ENCODE measurements at regions not wholly inside any gene's neighbourhood (a gene's known extent, or its start where the extent isn't known, plus 50 kb on each side); places are given as distances from the start of the nearest gene placed in this dataset.

DNA sequence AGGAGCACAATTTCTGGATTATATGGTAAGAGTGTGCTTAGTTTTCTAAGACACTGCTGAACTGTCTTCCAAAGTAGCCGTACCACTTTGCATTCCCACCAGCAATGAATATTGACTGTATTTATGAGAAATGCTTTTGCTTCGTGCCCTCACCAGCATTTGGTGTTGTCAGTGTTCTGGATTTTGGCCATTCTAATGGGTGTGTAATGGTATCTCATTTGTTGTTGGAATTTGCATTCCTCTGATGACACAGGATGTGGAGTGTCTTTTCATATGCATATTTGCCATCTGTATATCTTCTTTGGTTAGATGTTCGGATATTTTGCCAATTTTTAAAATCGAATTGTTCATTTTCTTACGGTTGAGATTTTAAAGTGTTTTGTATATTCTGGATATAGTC, 558.5 kb upstream of the FZD8 start:
- H3K9ac ChIP-seq: no peak overlapping the region
- no peaks in the 10 kb centered on the region for H3K4me1 ChIP-seq (ENCODE audit: low read depth, poor library complexity, severe bottlenecking)
- H3K36me3 ChIP-seq (ENCODE audit: insufficient read depth): no peaks in the 10 kb centered on the region
- no peaks in the 10 kb centered on the region for H4K20me1 ChIP-seq (ENCODE audit: insufficient read depth)
- no peaks in the 10 kb centered on the region for H3K27me3 ChIP-seq (ENCODE audit: insufficient read depth, low read depth)
- TF ChIP-seq, protein P1, sequence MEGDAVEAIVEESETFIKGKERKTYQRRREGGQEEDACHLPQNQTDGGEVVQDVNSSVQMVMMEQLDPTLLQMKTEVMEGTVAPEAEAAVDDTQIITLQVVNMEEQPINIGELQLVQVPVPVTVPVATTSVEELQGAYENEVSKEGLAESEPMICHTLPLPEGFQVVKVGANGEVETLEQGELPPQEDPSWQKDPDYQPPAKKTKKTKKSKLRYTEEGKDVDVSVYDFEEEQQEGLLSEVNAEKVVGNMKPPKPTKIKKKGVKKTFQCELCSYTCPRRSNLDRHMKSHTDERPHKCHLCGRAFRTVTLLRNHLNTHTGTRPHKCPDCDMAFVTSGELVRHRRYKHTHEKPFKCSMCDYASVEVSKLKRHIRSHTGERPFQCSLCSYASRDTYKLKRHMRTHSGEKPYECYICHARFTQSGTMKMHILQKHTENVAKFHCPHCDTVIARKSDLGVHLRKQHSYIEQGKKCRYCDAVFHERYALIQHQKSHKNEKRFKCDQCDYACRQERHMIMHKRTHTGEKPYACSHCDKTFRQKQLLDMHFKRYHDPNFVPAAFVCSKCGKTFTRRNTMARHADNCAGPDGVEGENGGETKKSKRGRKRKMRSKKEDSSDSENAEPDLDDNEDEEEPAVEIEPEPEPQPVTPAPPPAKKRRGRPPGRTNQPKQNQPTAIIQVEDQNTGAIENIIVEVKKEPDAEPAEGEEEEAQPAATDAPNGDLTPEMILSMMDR (conservative IDR thresholded peaks at IDR 0.05; ENCODE audit: low read depth, low read length): no peak
- no peaks in the 10 kb centered on the region for H3K79me2 ChIP-seq (ENCODE audit: insufficient read depth, low read depth)
- no peak overlapping the region for H3K27ac ChIP-seq
- no peak overlapping the region for H3K4me3 ChIP-seq (IDR thresholded peaks at IDR 0.05; ENCODE audit: insufficient read depth, low read depth, low read length)
- H3K4me2 ChIP-seq: no peak overlapping the region
- no peak overlapping the region for H2AFZ ChIP-seq (ENCODE audit: low read depth)

DNA sequence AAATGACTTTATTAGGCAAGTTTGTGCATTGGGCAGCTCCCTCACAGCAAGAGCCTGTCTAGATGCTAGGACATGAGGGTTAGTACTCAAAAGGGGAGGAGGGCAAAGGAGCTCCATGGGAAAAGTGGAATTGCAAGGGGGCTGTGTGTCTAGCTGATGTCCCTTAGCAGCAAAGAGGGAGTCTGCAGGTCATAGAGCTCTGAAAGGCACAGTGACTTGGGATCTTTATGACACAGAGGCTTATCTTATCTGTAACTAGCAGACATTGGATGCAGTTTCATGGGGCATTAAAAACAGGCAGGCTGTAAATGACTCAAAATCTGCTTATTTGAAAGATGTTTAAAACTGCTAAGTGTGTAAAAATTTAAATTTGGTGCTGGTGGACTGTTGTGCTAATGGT, 556.2 kb upstream of the FZD8 start:
- H3K27me3 ChIP-seq (ENCODE audit: insufficient read depth, low read depth): no peaks in the 10 kb centered on the region
- no peak overlapping the region for H3K9ac ChIP-seq
- no peak overlapping the region for H2AFZ ChIP-seq (ENCODE audit: low read depth)
- no peaks in the 10 kb centered on the region for H3K4me1 ChIP-seq (ENCODE audit: low read depth, poor library complexity, severe bottlenecking)
- no peaks in the 10 kb centered on the region for H3K36me3 ChIP-seq (ENCODE audit: insufficient read depth)
- H4K20me1 ChIP-seq (ENCODE audit: insufficient read depth): no peaks in the 10 kb centered on the region
- H3K27ac ChIP-seq: no peak overlapping the region
- H3K4me3 ChIP-seq (IDR thresholded peaks at IDR 0.05; ENCODE audit: insufficient read depth, low read depth, low read length): no peak overlapping the region
- H3K79me2 ChIP-seq (ENCODE audit: insufficient read depth, low read depth): no peaks in the 10 kb centered on the region
- TF ChIP-seq, protein P1 (conservative IDR thresholded peaks at IDR 0.05; ENCODE audit: low read depth, low read length): no peak
- no peak overlapping the region for H3K4me2 ChIP-seq

DNA sequence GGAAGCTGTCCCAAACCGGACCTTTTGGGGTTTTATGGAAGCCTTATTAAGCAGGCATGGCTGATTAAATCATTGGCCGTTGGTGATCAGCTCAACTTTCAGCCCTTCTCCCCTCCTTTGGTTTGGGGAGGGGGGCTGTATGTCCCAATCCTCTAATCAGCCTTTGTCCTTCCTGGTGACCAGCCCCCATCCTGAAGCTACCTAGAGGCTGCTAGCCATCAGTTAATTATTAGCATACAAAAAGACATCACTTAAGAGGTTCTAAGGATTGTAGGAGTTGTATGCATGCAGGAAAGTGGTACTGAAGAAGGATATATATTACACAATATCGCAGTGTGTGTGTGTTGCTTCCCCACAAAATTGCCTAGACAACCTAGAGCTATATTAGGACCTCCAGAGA, 553.3 kb upstream of the FZD8 start:
- H3K9ac ChIP-seq: no peak overlapping the region
- no peaks in the 10 kb centered on the region for H3K4me1 ChIP-seq (ENCODE audit: low read depth, poor library complexity, severe bottlenecking)
- H3K4me2 ChIP-seq: no peak overlapping the region
- H3K79me2 ChIP-seq (ENCODE audit: insufficient read depth, low read depth): no peaks in the 10 kb centered on the region
- H3K4me3 ChIP-seq (IDR thresholded peaks at IDR 0.05; ENCODE audit: insufficient read depth, low read depth, low read length): no peak overlapping the region
- no peaks in the 10 kb centered on the region for H4K20me1 ChIP-seq (ENCODE audit: insufficient read depth)
- TF ChIP-seq, protein P1 (conservative IDR thresholded peaks at IDR 0.05; ENCODE audit: low read depth, low read length): no peak
- no peaks in the 10 kb centered on the region for H3K36me3 ChIP-seq (ENCODE audit: insufficient read depth)
- H2AFZ ChIP-seq (ENCODE audit: low read depth): no peak overlapping the region
- no peak overlapping the region for H3K27ac ChIP-seq
- no peaks in the 10 kb centered on the region for H3K27me3 ChIP-seq (ENCODE audit: insufficient read depth, low read depth)

DNA sequence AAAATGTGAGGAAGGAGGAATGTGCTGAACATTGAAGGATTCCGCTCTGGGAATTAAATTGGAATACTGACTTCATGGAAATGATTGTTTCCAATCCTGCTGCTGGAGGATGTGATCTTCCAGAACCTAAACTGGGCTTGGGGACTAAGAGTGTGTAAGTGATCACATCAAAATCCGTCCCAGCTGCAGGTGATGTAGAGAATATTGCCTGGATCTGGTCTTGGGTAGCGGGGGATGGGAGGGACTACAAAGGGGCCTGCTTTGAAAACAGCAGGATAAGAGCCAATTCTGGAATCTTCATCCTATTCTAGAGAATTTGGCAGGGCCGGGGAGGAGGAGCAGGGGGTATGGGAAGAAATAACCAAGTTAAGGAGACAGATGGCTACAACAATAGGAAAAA, 552.2 kb upstream of the FZD8 start:
- Histone ChIP-seq H3K27ac (no peak overlapping the region), H2AFZ (ENCODE audit: low read depth) (no peak overlapping the region), H3K79me2 (ENCODE audit: insufficient read depth, low read depth) (no peaks in the 10 kb centered on the region), H3K36me3 (ENCODE audit: insufficient read depth) (no peaks in the 10 kb centered on the region), H4K20me1 (ENCODE audit: insufficient read depth) (no peaks in the 10 kb centered on the region), H3K9ac (no peak overlapping the region), H3K4me3 (IDR thresholded peaks at IDR 0.05; ENCODE audit: insufficient read depth, low read depth, low read length) (no peak overlapping the region), H3K27me3 (ENCODE audit: insufficient read depth, low read depth) (no peaks in the 10 kb centered on the region), H3K4me1 (ENCODE audit: low read depth, poor library complexity, severe bottlenecking) (no peaks in the 10 kb centered on the region), H3K4me2 (no peak overlapping the region)
- TF ChIP-seq, protein P1 (conservative IDR thresholded peaks at IDR 0.05; ENCODE audit: low read depth, low read length): no peak

DNA sequence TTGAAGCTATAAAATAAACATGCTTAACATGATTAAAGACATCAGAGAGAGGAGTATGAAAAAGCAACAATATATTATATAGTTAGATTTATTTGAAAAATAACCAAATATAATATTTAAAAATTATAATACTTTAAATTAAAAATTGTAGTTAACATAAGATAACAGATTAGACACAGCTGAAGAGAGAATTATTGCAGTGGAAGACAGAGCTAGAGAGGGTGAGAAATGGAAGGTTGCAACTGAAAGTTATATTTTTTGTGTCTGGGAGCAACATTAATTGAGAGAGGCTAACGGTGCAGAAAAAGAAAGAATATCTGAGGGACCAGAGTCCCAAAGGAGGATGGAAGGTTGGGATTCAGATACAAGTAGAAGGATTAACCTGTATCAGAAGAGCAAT, 548.9 kb upstream of the FZD8 start:
- no peak overlapping the region for H3K4me3 ChIP-seq (IDR thresholded peaks at IDR 0.05; ENCODE audit: insufficient read depth, low read depth, low read length)
- no peak overlapping the region for H3K9ac ChIP-seq
- no peaks in the 10 kb centered on the region for H3K27me3 ChIP-seq (ENCODE audit: insufficient read depth, low read depth)
- H3K79me2 ChIP-seq (ENCODE audit: insufficient read depth, low read depth): no peaks in the 10 kb centered on the region
- H3K4me1 ChIP-seq (ENCODE audit: low read depth, poor library complexity, severe bottlenecking): no peaks in the 10 kb centered on the region
- no peak overlapping the region for H3K27ac ChIP-seq
- H3K36me3 ChIP-seq (ENCODE audit: insufficient read depth): no peaks in the 10 kb centered on the region
- no peaks in the 10 kb centered on the region for H4K20me1 ChIP-seq (ENCODE audit: insufficient read depth)
- H3K4me2 ChIP-seq: no peak overlapping the region
- TF ChIP-seq, protein P1 (conservative IDR thresholded peaks at IDR 0.05; ENCODE audit: low read depth, low read length): no peak
- H2AFZ ChIP-seq (ENCODE audit: low read depth): no peak overlapping the region

All from KMS-11 (cell line).